ENCODE measurements at regions not wholly inside any gene's neighbourhood (a gene's known extent, or its start where the extent isn't known, plus 50 kb on each side); places are given as distances from the start of the nearest gene placed in this dataset.

- peak; percentile 25 for DNase-seq
- in situ Hi-C loops (cut with HindIII; ENCODE audit: low pct_ligation_motif_present, low sequenced_read_pairs) = no loop called here
- Histone ChIP-seq H3K36me3 (replicated peaks) (no peaks in the 10 kb centered on the region), H3K27ac (no peak overlapping the region), H3K27me3 (replicated peaks) (no peaks in the 10 kb centered on the region), H3K4me3 (ENCODE audit: low read depth, low read length) (no peak overlapping the region)
- no peak for TF ChIP-seq CTCF (IDR thresholded peaks at IDR 0.05; ENCODE audit: low read depth, low read length, missing control alignments)
Measured at GRCh38 chr2:167756446-167756845, 490.9 kb downstream of the STK39 start.

GRCh38 chr2:167753142-167753541, 494.3 kb downstream of the STK39 start:
- no peak overlapping the region for H3K4me3 ChIP-seq (ENCODE audit: low read depth, low read length)
- no peak overlapping the region for H3K27ac ChIP-seq
- H3K27me3 ChIP-seq (replicated peaks) = no peaks in the 10 kb centered on the region
- no peaks in the 10 kb centered on the region for H3K36me3 ChIP-seq (replicated peaks)
- in situ Hi-C loops (cut with HindIII; ENCODE audit: low pct_ligation_motif_present, low sequenced_read_pairs) = no loop called here
- TF ChIP-seq CTCF (IDR thresholded peaks at IDR 0.05; ENCODE audit: low read depth, low read length, missing control alignments) = no peak
- no peak for DNase-seq

- H3K27ac ChIP-seq = no peak overlapping the region
- no peak for DNase-seq
- H3K4me3 ChIP-seq (ENCODE audit: low read depth, low read length) = no peak overlapping the region
- H3K36me3 ChIP-seq (replicated peaks) = no peaks in the 10 kb centered on the region
- no peaks in the 10 kb centered on the region for H3K27me3 ChIP-seq (replicated peaks)
- TF ChIP-seq CTCF (IDR thresholded peaks at IDR 0.05; ENCODE audit: low read depth, low read length, missing control alignments) = no peak
- in situ Hi-C loops (cut with HindIII; ENCODE audit: low pct_ligation_motif_present, low sequenced_read_pairs) = no loop called here
Measured at GRCh38 chr2:167752734-167753133, 494.7 kb downstream of the STK39 start.

- H3K27ac ChIP-seq = no peak overlapping the region
- in situ Hi-C loops (cut with HindIII; ENCODE audit: low pct_ligation_motif_present, low sequenced_read_pairs) = no loop called here
- no peak overlapping the region for H3K4me3 ChIP-seq (ENCODE audit: low read depth, low read length)
- no peaks in the 10 kb centered on the region for H3K36me3 ChIP-seq (replicated peaks)
- no peaks in the 10 kb centered on the region for H3K27me3 ChIP-seq (replicated peaks)
- no peak for DNase-seq
- no peak for TF ChIP-seq CTCF (IDR thresholded peaks at IDR 0.05; ENCODE audit: low read depth, low read length, missing control alignments)
Measured at GRCh38 chr2:167750675-167751074, 496.7 kb downstream of the STK39 start.

GRCh38 chr2:167749660-167750059, 497.7 kb downstream of the STK39 start:
- no peak for DNase-seq
- H3K27me3 ChIP-seq (replicated peaks) = no peaks in the 10 kb centered on the region
- TF ChIP-seq CTCF (IDR thresholded peaks at IDR 0.05; ENCODE audit: low read depth, low read length, missing control alignments) = no peak
- no peak overlapping the region for H3K4me3 ChIP-seq (ENCODE audit: low read depth, low read length)
- no peak overlapping the region for H3K27ac ChIP-seq
- in situ Hi-C loops (cut with HindIII; ENCODE audit: low pct_ligation_motif_present, low sequenced_read_pairs) = no loop called here
- no peaks in the 10 kb centered on the region for H3K36me3 ChIP-seq (replicated peaks)

GRCh38 chr2:167749016-167749415, 498.4 kb downstream of the STK39 start:
- H3K27ac ChIP-seq = no peak overlapping the region
- DNase-seq = no peak
- H3K27me3 ChIP-seq (replicated peaks) = no peaks in the 10 kb centered on the region
- no peak for TF ChIP-seq CTCF (IDR thresholded peaks at IDR 0.05; ENCODE audit: low read depth, low read length, missing control alignments)
- H3K36me3 ChIP-seq (replicated peaks) = no peaks in the 10 kb centered on the region
- in situ Hi-C loops (cut with HindIII; ENCODE audit: low pct_ligation_motif_present, low sequenced_read_pairs) = no loop called here
- H3K4me3 ChIP-seq (ENCODE audit: low read depth, low read length) = no peak overlapping the region
